GM12873 (cell line): ENCODE measurements at regions not wholly inside any gene's neighbourhood (a gene's known extent, or its start where the extent isn't known, plus 50 kb on each side); places are given as distances from the start of the nearest gene placed in this dataset.

Source experiments
- CTCF ChIP-seq: IDR thresholded peaks from 2 replicates; pipeline ENCODE4 v1.5.1; 2012; ENCODE audit warnings: low read depth, mild to moderate bottlenecking, moderate library complexity, low read length, control low read depth; ENCODE audit not compliant: insufficient read depth; ENCODE audit errors: missing control alignments

GRCh38 chr1:221309723-221310122, 430.5 kb downstream of the HLX start:
- no peak for TF ChIP-seq CTCF

DNA sequence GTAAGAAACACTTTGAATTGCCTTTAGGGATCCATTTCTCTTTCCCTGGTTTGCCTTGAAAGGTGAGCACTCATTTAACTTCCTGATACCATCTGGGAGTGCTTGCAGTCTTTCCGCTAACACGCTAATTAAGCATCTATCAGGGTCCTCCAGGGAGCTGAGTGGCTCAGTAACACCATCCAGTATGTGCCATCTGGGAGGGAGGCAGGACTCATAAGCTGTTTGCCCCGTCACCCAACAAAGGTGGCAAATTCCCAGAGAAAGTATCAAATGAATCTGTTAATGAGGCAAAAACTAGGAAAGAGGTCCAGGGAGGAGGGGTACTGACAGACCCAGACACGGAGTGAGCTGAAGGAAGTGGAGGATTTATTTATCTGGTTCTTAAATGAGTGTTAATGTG, 430.9 kb downstream of the HLX start:
- no peak for TF ChIP-seq CTCF

DNA sequence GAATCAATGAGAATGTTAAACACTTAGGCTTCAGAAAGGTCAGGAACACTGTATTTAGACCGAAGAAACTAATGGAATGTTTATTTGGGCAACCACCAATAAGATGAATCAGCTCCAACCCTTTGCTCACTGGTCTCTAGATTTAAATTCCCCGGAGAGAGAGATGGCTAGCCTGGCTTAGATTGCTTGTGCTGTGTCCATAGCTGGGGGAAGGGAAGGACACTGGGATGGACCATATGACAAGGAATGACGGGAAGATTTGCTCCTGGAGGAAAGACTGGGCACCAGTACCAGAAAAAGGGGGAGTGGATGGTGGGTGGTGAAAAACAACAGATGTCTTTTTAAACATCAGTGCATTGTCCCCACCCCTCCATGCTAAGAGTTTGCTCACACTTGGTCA, 426.6 kb downstream of the DUSP10 start:
- no peak for TF ChIP-seq CTCF

DNA sequence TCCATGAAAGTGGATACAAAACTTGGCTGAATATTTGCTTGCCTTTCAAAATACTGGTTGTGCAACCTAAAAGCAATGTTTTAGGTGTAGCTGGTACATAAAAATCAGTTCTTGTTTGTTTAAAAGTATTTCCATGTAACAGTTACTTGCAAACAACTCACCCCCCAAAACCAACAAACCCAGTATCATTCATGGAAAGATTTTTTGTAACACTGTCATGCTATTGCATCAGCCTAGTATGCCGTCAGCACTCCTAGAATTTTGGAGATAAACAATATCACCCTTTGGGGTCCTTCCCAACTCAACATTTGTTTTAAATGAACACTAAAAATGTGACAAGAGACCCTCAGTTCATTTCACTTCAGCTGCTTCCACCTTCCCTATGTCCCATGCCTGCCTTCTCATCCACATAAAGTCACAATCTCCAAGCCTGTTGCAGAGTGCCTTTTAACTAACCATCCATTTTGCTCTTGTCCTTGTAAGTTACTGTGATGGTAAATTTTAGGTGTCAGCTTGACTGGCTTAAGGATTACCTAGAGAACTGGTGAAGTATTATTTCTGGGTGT, 425.3 kb downstream of the DUSP10 start:
- no peak for TF ChIP-seq CTCF

DNA sequence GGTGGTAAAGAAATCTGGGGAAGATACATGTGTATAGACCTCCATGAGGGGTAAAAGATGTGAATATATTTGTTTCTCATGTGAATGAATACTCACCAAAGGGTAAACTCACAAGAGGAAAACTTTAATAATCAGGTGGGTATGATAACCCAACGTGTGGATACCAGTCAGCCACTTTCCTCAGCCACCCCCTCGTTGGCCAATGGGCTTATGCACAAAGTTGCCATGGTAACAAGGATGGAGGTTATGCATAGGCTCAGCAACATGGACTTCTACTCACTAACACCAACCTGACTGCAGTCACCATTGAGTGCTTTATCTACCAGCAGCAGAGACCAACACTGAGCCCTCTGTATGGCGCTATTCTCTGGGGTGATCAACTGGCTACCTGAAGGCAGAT, 424.4 kb downstream of the DUSP10 start:
- no peak for TF ChIP-seq CTCF

- no peak for TF ChIP-seq CTCF
Observed at GRCh38 chr1:221327954-221328353, 413.9 kb downstream of the DUSP10 start.

DNA sequence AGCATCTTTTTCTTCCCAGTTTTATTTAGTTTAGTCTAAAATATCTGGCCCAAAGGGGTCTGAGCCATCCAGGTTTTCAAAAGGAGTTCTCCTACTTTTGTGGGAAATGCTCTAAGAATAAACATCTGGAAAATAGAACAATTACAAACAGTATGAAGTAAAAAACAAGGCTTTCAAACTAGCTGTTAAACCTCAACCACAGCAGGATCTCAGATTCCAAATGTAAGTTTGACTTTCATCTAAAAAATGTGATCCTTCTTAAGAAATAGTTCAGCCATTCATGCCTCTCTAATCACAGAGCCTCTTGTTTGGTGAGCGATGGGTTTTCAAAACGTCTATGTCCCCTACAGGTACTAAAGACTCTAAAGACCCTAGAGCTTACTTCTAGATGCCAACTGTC, 413.5 kb downstream of the DUSP10 start:
- no peak for TF ChIP-seq CTCF
